ENCODE measurements at regions not wholly inside any gene's neighbourhood (a gene's known extent, or its start where the extent isn't known, plus 50 kb on each side); places are given as distances from the start of the nearest gene placed in this dataset.

- no peak for DNase-seq
These were observed 219.2 kb downstream of the ENC1 start for GRCh38 chr5:74421377-74421776.

GRCh38 chr5:74420947-74421346, 219.6 kb downstream of the ENC1 start:
- DNase-seq: no peak

- no peak for DNase-seq
These were observed 220.3 kb downstream of the ENC1 start for GRCh38 chr5:74420220-74420619.

GRCh38 chr5:74419468-74419867, 221.1 kb downstream of the ENC1 start:
- no peak for DNase-seq

GRCh38 chr5:74418709-74419108, 221.8 kb downstream of the ENC1 start:
- DNase-seq: no peak

GRCh38 chr5:74418261-74418660, 222.3 kb downstream of the ENC1 start:
- no peak for DNase-seq

GRCh38 chr5:74415695-74416102, 224.8 kb downstream of the ENC1 start:
- DNase-seq: no peak

- DNase-seq: no peak
These were observed 226.3 kb downstream of the ENC1 start for GRCh38 chr5:74414228-74414627.

- no peak for DNase-seq
These were observed 227.0 kb downstream of the ENC1 start for GRCh38 chr5:74413403-74414048.

- DNase-seq: no peak
These were observed 228.5 kb downstream of the ENC1 start for GRCh38 chr5:74412066-74412465.

- DNase-seq: no peak
These were observed 230.8 kb downstream of the ENC1 start for GRCh38 chr5:74409712-74410111.

- no peak for DNase-seq
These were observed 231.3 kb downstream of the ENC1 start for GRCh38 chr5:74409166-74409706.

- DNase-seq: no peak
These were observed 232.1 kb downstream of the ENC1 start for GRCh38 chr5:74408150-74409043.

- DNase-seq: no peak
These were observed 232.8 kb downstream of the ENC1 start for GRCh38 chr5:74407701-74408100.

GRCh38 chr5:74406844-74407243, 233.7 kb downstream of the ENC1 start:
- no peak for DNase-seq

GRCh38 chr5:74405593-74405992, 234.9 kb downstream of the ENC1 start:
- no peak for DNase-seq

GRCh38 chr5:74404574-74405508, 235.7 kb downstream of the ENC1 start:
- no peak for DNase-seq

- no peak for DNase-seq
These were observed 236.8 kb downstream of the ENC1 start for GRCh38 chr5:74403771-74404170.

GRCh38 chr5:74402553-74402952, 238.0 kb downstream of the ENC1 start:
- DNase-seq: no peak

GRCh38 chr5:74401946-74402320, 238.6 kb downstream of the ENC1 start:
- DNase-seq: no peak

GRCh38 chr5:74401281-74401945, 239.1 kb downstream of the ENC1 start:
- DNase-seq: no peak

GRCh38 chr5:74400067-74400466, 240.5 kb downstream of the ENC1 start:
- no peak for DNase-seq
